ENCODE measurements at regions not wholly inside any gene's neighbourhood (a gene's known extent, or its start where the extent isn't known, plus 50 kb on each side); places are given as distances from the start of the nearest gene placed in this dataset.

GRCh38 chr3:89808680-89809197 lies 701.3 kb downstream of the EPHA3 start:
- no peak for TF ChIP-seq CTCF (IDR thresholded peaks at IDR 0.05)
- no peak for TF ChIP-seq SMC3 (IDR thresholded peaks at IDR 0.05)
- no peak for TF ChIP-seq POLR2A (IDR thresholded peaks at IDR 0.05; ENCODE audit: low read length)
- TF ChIP-seq JUN (IDR thresholded peaks at IDR 0.05): no peak
- no peak for TF ChIP-seq RCOR1 (IDR thresholded peaks at IDR 0.05; ENCODE audit: low read depth, low read length)
- TF ChIP-seq JUNB (IDR thresholded peaks at IDR 0.05): no peak
- TF ChIP-seq KDM5A (IDR thresholded peaks at IDR 0.05): no peak
- no peak for TF ChIP-seq CBX8 (IDR thresholded peaks at IDR 0.05)
- no peak for TF ChIP-seq RAD21 (conservative IDR thresholded peaks at IDR 0.05 in 1 of 2, IDR thresholded peaks at IDR 0.05 in 1 of 2)
- TF ChIP-seq MAX (IDR thresholded peaks at IDR 0.05): no peak
- no peak for TF ChIP-seq EP300 (IDR thresholded peaks at IDR 0.05)
